SK-N-SH treated with all-trans-retinoic acid at 6 μM for 48 hours (cell line): ENCODE measurements at regions not wholly inside any gene's neighbourhood (a gene's known extent, or its start where the extent isn't known, plus 50 kb on each side); places are given as distances from the start of the nearest gene placed in this dataset.

Source experiments
- ARNTL ChIP-seq: fragments of 450-650 bp; formaldehyde crosslinking; IDR thresholded peaks from 2 replicates; pipeline ENCODE4 v1.5.0; 2020; ENCODE audit warnings: low read depth, mild to moderate bottlenecking, moderate library complexity, borderline replicate concordance
- CSDC2 ChIP-seq: fragments of 250-450 bp; sonication (Bioruptor Pico); IDR thresholded peaks from 2 replicates; pipeline ENCODE4 v1.5.0; 2020; ENCODE audit warnings: mild to moderate bottlenecking, moderate library complexity
- CSRNP3 ChIP-seq: fragments of 250-450 bp; sonication (Bioruptor Pico); IDR thresholded peaks from 2 replicates; pipeline ENCODE4 v1.5.1; 2021; ENCODE audit warnings: mild to moderate bottlenecking, moderate library complexity
- PATZ1 ChIP-seq: fragments of 250-450 bp; sonication (Bioruptor Pico); IDR thresholded peaks from 2 replicates; pipeline ENCODE4 v1.8.0; 2020; ENCODE audit warnings: mild to moderate bottlenecking, moderate library complexity, borderline replicate concordance
- SNAI2 ChIP-seq: fragments of 250-450 bp; sonication (Bioruptor Pico); IDR thresholded peaks from 2 replicates; pipeline ENCODE4 v1.5.0; 2020; ENCODE audit warnings: mild to moderate bottlenecking, moderate library complexity
- ZFP3 ChIP-seq: fragments of 250-450 bp; sonication (Bioruptor Pico); IDR thresholded peaks from 2 replicates; pipeline ENCODE4 v1.5.0; 2020; ENCODE audit warnings: mild to moderate bottlenecking, moderate library complexity

GRCh38 chr16:79298894-79299799, 301.4 kb downstream of the MAF start:
- no peak for TF ChIP-seq SNAI2
- no peak for TF ChIP-seq CSRNP3 (CRISPR knock-in tag)
- no peak for TF ChIP-seq ZFP3
- TF ChIP-seq CSDC2 (CRISPR knock-in tag): no peak
- no peak for TF ChIP-seq PATZ1 (CRISPR knock-in tag)
- no peak for TF ChIP-seq ARNTL (CRISPR knock-in tag)
